K562 (cell line): ENCODE measurements at regions not wholly inside any gene's neighbourhood (a gene's known extent, or its start where the extent isn't known, plus 50 kb on each side); places are given as distances from the start of the nearest gene placed in this dataset.

Source experiments
- CBFA2T3 ChIP-seq: fragments of 450-650 bp; IDR thresholded peaks from 2 replicates; pipeline ENCODE4 v1.6.1; 2017
- CBX8 ChIP-seq: fragments of 200-600 bp; sonication (generic); IDR thresholded peaks from 2 replicates; pipeline ENCODE4 v1.6.1; 2012; ENCODE audit warnings: borderline replicate concordance, mixed run types, low read depth, mild to moderate bottlenecking, moderate library complexity, mixed read lengths, low read length, control low read depth, inconsistent platforms; ENCODE audit not compliant: poor library complexity, severe bottlenecking; ENCODE audit errors: extremely low read depth
- CREM ChIP-seq: IDR thresholded peaks from 2 replicates; pipeline ENCODE4 v1.6.1; 2014; ENCODE audit warnings: antibody characterized with exemption, low read depth
- EP400 ChIP-seq: fragments of 450-650 bp; IDR thresholded peaks from 2 replicates; pipeline ENCODE4 v1.6.1; 2017; ENCODE audit warnings: antibody characterized with exemption, mild to moderate bottlenecking, moderate library complexity
- FOXP4 ChIP-seq: sonication (generic); formaldehyde crosslinking; IDR thresholded peaks from 2 replicates; pipeline ENCODE4 v1.8.0; 2022; ENCODE audit warnings: mild to moderate bottlenecking, missing genetic modification reagents, borderline replicate concordance
- HOMEZ ChIP-seq: fragments of 250-450 bp; sonication (Bioruptor Pico); IDR thresholded peaks from 2 replicates; pipeline ENCODE4 v1.4.0; 2020; ENCODE audit warnings: mild to moderate bottlenecking, moderate library complexity
- JUNB ChIP-seq: fragments of 450-650 bp; formaldehyde crosslinking; conservative IDR thresholded peaks from 2 replicates; pipeline ENCODE4 v1.4.0; 2020; ENCODE audit warnings: mild to moderate bottlenecking
- NR4A1 ChIP-seq, 2 experiments: fragments of 250-450 bp in 1 of 2; fragments of 450-650 bp in 1 of 2; sonication (Bioruptor Pico) in 1 of 2; IDR thresholded peaks; 2 replicates each; pipeline versions ENCODE4 v1.4.0 to v1.6.1; 2016 to 2020; ENCODE audit warnings: mild to moderate bottlenecking in 2 of 2, missing compliant biosample characterization in 1 of 2, missing genetic modification characterization in 1 of 2, moderate library complexity in 1 of 2
- RBM17 ChIP-seq: fragments of 200-400 bp; formaldehyde crosslinking; IDR thresholded peaks from 2 replicates; pipeline ENCODE4 v1.6.1; 2017; ENCODE audit warnings: low read depth, mild to moderate bottlenecking, low read length, borderline replicate concordance
- THRA ChIP-seq: fragments of 450-650 bp; IDR thresholded peaks from 2 replicates; pipeline ENCODE4 v1.6.1; 2017; ENCODE audit warnings: mild to moderate bottlenecking, moderate library complexity
- ZBTB8A ChIP-seq: fragments of 450-650 bp; IDR thresholded peaks from 2 replicates; pipeline ENCODE4 v1.6.1; 2018; ENCODE audit warnings: mild to moderate bottlenecking, moderate library complexity; ENCODE audit not compliant: partially characterized antibody
- ZC3H4 ChIP-seq: sonication (generic); formaldehyde crosslinking; IDR thresholded peaks from 2 replicates; pipeline ENCODE4 v1.9.0; 2021; ENCODE audit warnings: missing genetic modification reagents, borderline replicate concordance
- ZNF518B ChIP-seq: fragments of 250-450 bp; sonication (Bioruptor Pico); IDR thresholded peaks from 2 replicates; pipeline ENCODE4 v1.5.0; 2021; ENCODE audit warnings: mild to moderate bottlenecking, moderate library complexity
- ZNF76 ChIP-seq: fragments of 250-450 bp; sonication (Bioruptor Pico); IDR thresholded peaks from 2 replicates; pipeline ENCODE4 v1.4.0; 2020; ENCODE audit warnings: mild to moderate bottlenecking, moderate library complexity, borderline replicate concordance

GRCh38 chr14:65211341-65211987, 109.1 kb upstream of the MAX start (continued):
- TF ChIP-seq FOXP4 (no peak), HOMEZ (CRISPR knock-in tag) (no peak), CBFA2T3 (no peak), CREM (no peak), ZC3H4 (no peak), CBX8 (no peak), JUNB (no peak), ZNF518B (CRISPR knock-in tag) (no peak), RBM17 (no peak), ZNF76 (CRISPR knock-in tag) (no peak), ZBTB8A (no peak), EP400 (peak; percentile 37; the same call in 1 of the 2 replicates), THRA (no peak), NR4A1 (CRISPR knock-in tag; IDR thresholded peaks at IDR 0.05) (no peak), NR4A1 (tag; IDR thresholded peaks at IDR 0.05) (no peak)
